Mesendoderm (in vitro differentiated cells): ENCODE measurements at regions not wholly inside any gene's neighbourhood (a gene's known extent, or its start where the extent isn't known, plus 50 kb on each side); places are given as distances from the start of the nearest gene placed in this dataset.

Experiments used
- DNase-seq: peaks from one replicate; pipeline ENCODE4 v3.0.0; 2013
- H2AK5ac ChIP-seq: 2 replicates; pipeline ENCODE4 v1.6.1; 2013; ENCODE audit warnings: low read length, inconsistent platforms
- H2BK120ac ChIP-seq: 2 replicates; pipeline ENCODE4 v1.6.1; 2013; ENCODE audit warnings: low read depth, mild to moderate bottlenecking, low read length, moderate library complexity, mixed read lengths
- H2BK15ac ChIP-seq: replicated peaks from 2 replicates; pipeline ENCODE4 v1.6.1; 2013; ENCODE audit warnings: low read depth, mild to moderate bottlenecking, moderate library complexity
- H2BK5ac ChIP-seq: 2 replicates; pipeline ENCODE4 v1.6.1; 2013; ENCODE audit warnings: low read length, inconsistent platforms
- H3K18ac ChIP-seq: 2 replicates; pipeline ENCODE4 v1.6.1; 2013; ENCODE audit warnings: mild to moderate bottlenecking, low read length, mixed read lengths
- H3K23ac ChIP-seq: one replicate; pipeline ENCODE4 v1.6.1; 2013; ENCODE audit warnings: low read length
- H3K27ac ChIP-seq: 2 replicates; pipeline ENCODE4 v1.5.1; 2013; ENCODE audit warnings: low read depth, mild to moderate bottlenecking, inconsistent platforms, low read length, moderate library complexity
- H3K27me3 ChIP-seq: 2 replicates; pipeline ENCODE4 v1.6.1; 2013; ENCODE audit warnings: low read length, control low read depth, mild to moderate bottlenecking, inconsistent platforms; ENCODE audit not compliant: insufficient read depth, poor library complexity
- H3K36me3 ChIP-seq: 2 replicates; pipeline ENCODE4 v1.6.1; 2013; ENCODE audit warnings: low read length, inconsistent platforms; ENCODE audit not compliant: control insufficient read depth, insufficient read depth
- H3K4ac ChIP-seq: one replicate; pipeline ENCODE4 v1.6.1; 2013; ENCODE audit warnings: low read depth, mild to moderate bottlenecking, low read length, moderate library complexity
- H3K4me1 ChIP-seq: 2 replicates; pipeline ENCODE4 v1.6.1; 2013; ENCODE audit warnings: low read depth, low read length, inconsistent platforms; ENCODE audit not compliant: control insufficient read depth
- H3K4me2 ChIP-seq: 2 replicates; pipeline ENCODE4 v1.6.1; 2013; ENCODE audit warnings: low read length
- H3K4me3 ChIP-seq: 2 replicates; pipeline ENCODE4 v1.5.1; 2013; ENCODE audit warnings: mild to moderate bottlenecking, low read length
- H3K56ac ChIP-seq: one replicate; pipeline ENCODE4 v1.6.1; 2013; ENCODE audit warnings: low read length
- H3K79me1 ChIP-seq: 2 replicates; pipeline ENCODE4 v1.6.1; 2013; ENCODE audit warnings: low read length, inconsistent platforms
- H3K79me2 ChIP-seq: 2 replicates; pipeline ENCODE4 v1.6.1; 2013; ENCODE audit warnings: mild to moderate bottlenecking, low read length; ENCODE audit not compliant: control insufficient read depth, insufficient read depth
- H3K9ac ChIP-seq: 2 replicates; pipeline ENCODE4 v1.6.1; 2013; ENCODE audit warnings: low read length, inconsistent platforms
- H4K5ac ChIP-seq: one replicate; pipeline ENCODE4 v1.6.1; 2013; ENCODE audit warnings: low read length
- H4K8ac ChIP-seq: one replicate; pipeline ENCODE4 v1.6.1; 2013; ENCODE audit warnings: low read depth, mild to moderate bottlenecking, control low read depth, low read length, moderate library complexity
- WGBS: extraction: QIAGEN DNeasy Blood & Tissue Kit; methylation state at CpG from one replicate; pipeline ENCODE4 v1.1.7; 2013; ENCODE audit warnings: low lambda C conversion rate, missing lambda C conversion rate; ENCODE audit not compliant: insufficient coverage; ENCODE audit errors: extremely low coverage; 5-methylcytosine and 5-hydroxymethylcytosine counted together

GRCh38 chr3:13207975-13208705 is 134.9 kb upstream of the IQSEC1 start:
- no peak overlapping the region for H2BK5ac ChIP-seq
- no peak overlapping the region for H2BK120ac ChIP-seq
- no peak overlapping the region for H2BK15ac ChIP-seq
- H3K9ac ChIP-seq, result no peak overlapping the region
- no peaks in the 10 kb centered on the region for H3K79me2 ChIP-seq
- no peak overlapping the region for H3K4me2 ChIP-seq
- H4K5ac ChIP-seq, result no peak overlapping the region
- DNase-seq, result no peak
- no peak overlapping the region for H3K56ac ChIP-seq
- no peak overlapping the region for H3K4me3 ChIP-seq
- no peaks in the 10 kb centered on the region for H3K27me3 ChIP-seq
- H2AK5ac ChIP-seq, result no peak overlapping the region
- no peaks in the 10 kb centered on the region for H3K36me3 ChIP-seq
- H4K8ac ChIP-seq, result no peak overlapping the region
- no CpG with 5 or more reads among the region's 11 CpGs for WGBS
- H3K79me1 ChIP-seq, result no peaks in the 10 kb centered on the region
- H3K4me1 ChIP-seq, result no peaks in the 10 kb centered on the region
- H3K4ac ChIP-seq, result no peak overlapping the region
- no peak overlapping the region for H3K18ac ChIP-seq
- no peak overlapping the region for H3K23ac ChIP-seq
- H3K27ac ChIP-seq, result no peak overlapping the region

- H3K9ac ChIP-seq, result no peak overlapping the region
- no peak overlapping the region for H3K4me2 ChIP-seq
- H3K4me1 ChIP-seq, result no peaks in the 10 kb centered on the region
- H2BK120ac ChIP-seq, result no peak overlapping the region
- H3K23ac ChIP-seq, result no peak overlapping the region
- H3K79me1 ChIP-seq, result no peaks in the 10 kb centered on the region
- H4K5ac ChIP-seq, result no peak overlapping the region
- no CpG with 5 or more reads among the region's 9 CpGs for WGBS
- H3K27ac ChIP-seq, result no peak overlapping the region
- no peak overlapping the region for H2BK15ac ChIP-seq
- H3K4me3 ChIP-seq, result no peak overlapping the region
- H2BK5ac ChIP-seq, result no peak overlapping the region
- H3K4ac ChIP-seq, result no peak overlapping the region
- no peak for DNase-seq
- H4K8ac ChIP-seq, result no peak overlapping the region
- no peaks in the 10 kb centered on the region for H3K27me3 ChIP-seq
- no peak overlapping the region for H3K56ac ChIP-seq
- H3K79me2 ChIP-seq, result no peaks in the 10 kb centered on the region
- H2AK5ac ChIP-seq, result no peak overlapping the region
- H3K18ac ChIP-seq, result no peak overlapping the region
- no peaks in the 10 kb centered on the region for H3K36me3 ChIP-seq
These were observed 134.3 kb upstream of the IQSEC1 start for GRCh38 chr3:13207578-13207922.

- H3K79me1 ChIP-seq, result no peaks in the 10 kb centered on the region
- no peak overlapping the region for H2BK5ac ChIP-seq
- no peaks in the 10 kb centered on the region for H3K27me3 ChIP-seq
- H3K56ac ChIP-seq, result no peak overlapping the region
- H2BK15ac ChIP-seq, result no peak overlapping the region
- no peak overlapping the region for H4K5ac ChIP-seq
- no peak overlapping the region for H3K4me2 ChIP-seq
- no peak overlapping the region for H2BK120ac ChIP-seq
- no peaks in the 10 kb centered on the region for H3K36me3 ChIP-seq
- no peaks in the 10 kb centered on the region for H3K79me2 ChIP-seq
- H3K4me3 ChIP-seq, result no peak overlapping the region
- no peak overlapping the region for H3K4ac ChIP-seq
- H3K9ac ChIP-seq, result no peak overlapping the region
- no peak for DNase-seq
- H3K27ac ChIP-seq, result no peak overlapping the region
- H2AK5ac ChIP-seq, result no peak overlapping the region
- no peaks in the 10 kb centered on the region for H3K4me1 ChIP-seq
- H3K23ac ChIP-seq, result no peak overlapping the region
- H3K18ac ChIP-seq, result no peak overlapping the region
- WGBS, result no CpG with 5 or more reads among the region's 20 CpGs
- H4K8ac ChIP-seq, result no peak overlapping the region
These were observed 133.8 kb upstream of the IQSEC1 start for GRCh38 chr3:13206799-13207577.

GRCh38 chr3:13205567-13206143 is 132.4 kb upstream of the IQSEC1 start:
- Histone ChIP-seq H3K79me2 (no peaks in the 10 kb centered on the region), H3K4me1 (no peaks in the 10 kb centered on the region), H3K23ac (no peak overlapping the region), H2BK120ac (no peak overlapping the region), H3K4me3 (no peak overlapping the region), H2BK5ac (no peak overlapping the region), H4K8ac (no peak overlapping the region), H3K27me3 (no peaks in the 10 kb centered on the region), H2AK5ac (no peak overlapping the region), H2BK15ac (no peak overlapping the region), H3K18ac (no peak overlapping the region), H3K36me3 (no peaks in the 10 kb centered on the region), H3K4ac (no peak overlapping the region), H3K56ac (no peak overlapping the region), H3K9ac (no peak overlapping the region), H4K5ac (no peak overlapping the region), H3K27ac (no peak overlapping the region), H3K4me2 (no peak overlapping the region), H3K79me1 (no peaks in the 10 kb centered on the region)
- 100% methylated on average over 2 of the region's 3 CpGs for WGBS
- DNase-seq, result no peak

- Histone ChIP-seq H3K79me1 (no peaks in the 10 kb centered on the region), H3K79me2 (no peaks in the 10 kb centered on the region), H4K5ac (no peak overlapping the region), H4K8ac (no peak overlapping the region), H3K18ac (no peak overlapping the region), H3K9ac (no peak overlapping the region), H2BK5ac (no peak overlapping the region), H3K4ac (no peak overlapping the region), H3K56ac (no peak overlapping the region), H3K27ac (no peak overlapping the region), H3K27me3 (no peaks in the 10 kb centered on the region), H2BK120ac (no peak overlapping the region), H3K4me2 (no peak overlapping the region), H3K4me1 (no peaks in the 10 kb centered on the region), H3K23ac (no peak overlapping the region), H3K36me3 (no peaks in the 10 kb centered on the region), H2BK15ac (no peak overlapping the region), H3K4me3 (no peak overlapping the region), H2AK5ac (no peak overlapping the region)
- WGBS, result no CpG with 5 or more reads among the region's 34 CpGs
- DNase-seq, result no peak
These were observed 130.9 kb upstream of the IQSEC1 start for GRCh38 chr3:13204177-13204581.
